DMS79 treated with DMSO at 0.1 percent for 48 hours (cell line): ENCODE measurements at regions not wholly inside any gene's neighbourhood (a gene's known extent, or its start where the extent isn't known, plus 50 kb on each side); places are given as distances from the start of the nearest gene placed in this dataset.
A peak's percentile ranks its signal among the peaks of the same experiment; 100 is the strongest.

Experiments used
- DNase-seq: peaks from one replicate; lab custom pipeline; 2025; lab: John Stamatoyannopoulos, UW

GRCh38 chr7:136174477-136175125 lies 197.4 kb upstream of the MTPN start:
- no peak for DNase-seq

DNA sequence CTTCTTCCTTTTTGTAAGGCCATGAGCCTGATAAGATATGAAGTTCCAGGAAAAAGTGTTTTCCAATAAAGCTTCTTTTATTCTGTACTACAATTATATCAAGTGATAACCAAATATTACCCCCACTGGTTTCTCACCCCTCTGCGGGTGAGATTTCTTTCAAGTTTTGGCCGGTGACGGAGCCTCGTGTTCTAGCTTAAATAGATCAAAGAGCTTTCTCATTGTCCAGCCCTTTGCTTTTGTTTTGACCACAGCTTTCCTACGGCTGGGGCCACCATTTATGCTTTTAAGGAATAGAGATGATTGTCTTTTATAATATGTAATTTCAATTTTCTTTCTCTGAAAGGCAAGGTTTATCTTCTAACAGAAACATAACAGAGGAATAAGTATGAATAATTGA lies 196.7 kb upstream of the MTPN start:
- no peak for DNase-seq

DNA sequence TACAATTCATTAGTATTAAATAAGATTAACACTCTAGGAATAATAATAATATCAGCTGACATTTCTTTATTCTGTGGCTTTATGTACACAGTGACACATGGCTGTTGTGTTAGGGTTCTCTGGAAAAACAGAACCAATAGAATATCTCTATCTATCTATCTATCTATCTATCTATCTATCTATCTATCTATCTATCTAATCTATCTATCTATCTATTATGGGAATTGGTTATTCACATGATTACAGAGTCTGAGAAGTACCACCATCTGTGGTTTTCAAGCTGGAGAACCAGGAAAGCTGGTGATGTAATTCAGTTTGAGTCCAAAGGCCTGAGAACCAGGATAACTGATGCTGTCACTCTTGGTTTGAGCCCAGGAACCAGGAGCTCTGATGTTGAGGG lies 194.1 kb upstream of the MTPN start:
- DNase-seq, result no peak

DNA sequence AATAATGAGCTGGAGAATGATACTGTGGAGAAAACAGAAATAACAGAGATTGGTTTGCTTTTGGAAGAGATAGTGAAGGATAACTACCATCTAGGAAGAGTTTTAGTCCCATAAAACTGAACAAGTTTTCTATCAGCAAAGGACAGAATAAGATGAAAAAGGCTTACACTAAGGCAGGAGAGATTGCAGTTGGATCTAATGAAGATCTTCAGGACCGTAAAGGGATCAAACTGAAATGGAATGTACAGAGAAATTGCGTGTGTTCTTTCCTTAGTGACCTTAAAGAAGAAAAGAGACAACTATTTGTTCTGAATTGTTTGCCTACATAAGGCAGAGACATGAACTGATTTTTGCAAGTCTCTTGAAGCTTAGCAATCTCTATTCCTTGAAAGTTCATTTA lies 191.7 kb upstream of the MTPN start:
- DNase-seq, result no peak

DNA sequence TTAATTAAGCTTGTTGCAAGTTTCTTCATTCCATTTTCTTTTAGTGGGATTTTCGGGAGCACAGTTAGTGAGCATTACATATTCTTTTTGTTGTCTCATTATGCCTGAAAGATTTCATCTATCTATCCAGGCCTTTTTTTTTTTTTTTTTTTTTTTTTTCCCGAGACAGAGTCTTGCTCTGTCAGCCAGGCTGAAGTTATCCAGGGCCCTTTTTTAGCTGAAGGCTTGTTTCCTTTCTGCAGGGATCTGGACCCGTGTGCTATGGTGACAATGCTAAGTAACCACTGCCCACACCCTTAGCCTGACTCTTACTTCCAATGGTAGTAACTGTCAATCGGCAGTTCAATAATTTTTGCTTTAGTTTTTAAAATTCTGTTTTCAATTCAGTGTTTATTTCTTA lies 190.8 kb upstream of the MTPN start:
- DNase-seq, result no peak

GRCh38 chr7:136166521-136166920 lies 189.4 kb upstream of the MTPN start:
- no peak for DNase-seq

- DNase-seq, result no peak
Measured at GRCh38 chr7:136163340-136163801, 186.2 kb upstream of the MTPN start.

DNA sequence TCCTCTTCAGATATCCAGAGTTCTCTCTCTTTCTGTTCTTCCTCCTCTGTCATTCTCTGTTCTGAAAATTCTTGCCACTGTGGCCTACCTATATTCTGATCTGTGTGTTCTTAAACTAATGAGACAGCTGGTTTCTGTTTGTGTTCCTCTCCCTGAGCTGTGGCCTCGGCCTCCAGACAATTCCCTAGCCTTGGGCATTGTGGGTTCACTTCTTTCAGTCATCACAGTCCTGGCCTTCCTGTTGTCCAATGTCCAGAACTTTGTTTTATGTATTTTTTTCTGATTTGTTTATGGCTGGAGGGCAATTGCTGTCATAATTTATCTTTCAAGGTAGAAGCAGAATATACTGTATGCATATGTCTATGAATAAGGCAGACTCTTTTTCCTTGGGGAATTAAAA lies 173.2 kb upstream of the MTPN start:
- DNase-seq, result no peak

- DNase-seq, result no peak
Measured at GRCh38 chr7:136148920-136149319, 171.8 kb upstream of the MTPN start.

- DNase-seq, result no peak
Measured at GRCh38 chr7:136146925-136147324, 169.8 kb upstream of the MTPN start.

DNA sequence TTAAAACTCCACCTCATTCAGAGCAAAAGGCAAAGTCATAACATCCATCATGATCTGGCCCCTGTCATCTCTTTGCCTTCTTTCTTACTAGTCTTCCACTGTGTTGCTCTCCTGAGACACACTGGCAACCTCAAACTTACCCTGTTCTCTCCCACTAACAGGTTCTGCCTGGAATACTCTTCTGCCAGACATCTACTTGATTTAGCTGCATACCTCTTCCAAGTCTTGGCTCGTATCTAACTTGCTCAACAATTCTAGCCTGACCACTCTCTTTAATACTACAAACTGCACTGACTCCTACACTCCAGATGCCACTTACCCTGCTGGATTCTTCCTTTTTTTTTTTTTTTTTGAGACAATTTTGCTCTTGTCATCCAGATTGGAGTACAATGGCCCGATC lies 167.0 kb upstream of the MTPN start:
- DNase-seq, result peak; percentile 4

DNA sequence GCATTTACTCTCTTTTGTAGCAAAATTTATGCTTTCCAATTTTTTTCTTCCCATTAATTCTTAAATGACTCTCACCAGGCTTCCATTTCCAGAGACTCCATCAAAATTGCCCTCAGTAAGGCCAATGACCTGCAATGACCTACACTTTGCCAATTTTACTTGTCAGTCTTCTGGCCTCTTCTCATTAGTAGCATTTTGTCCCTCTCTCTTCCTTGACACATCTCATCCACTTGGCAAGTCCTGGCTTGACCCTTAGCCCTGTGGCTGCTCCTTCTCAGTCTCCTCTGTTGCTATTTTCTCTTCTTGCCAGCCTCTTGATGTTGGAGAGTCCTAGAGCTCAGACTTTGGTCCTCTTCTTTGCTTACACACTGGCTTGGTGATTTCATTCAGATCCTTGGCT lies 166.1 kb upstream of the MTPN start:
- DNase-seq, result peak; percentile 77

DNA sequence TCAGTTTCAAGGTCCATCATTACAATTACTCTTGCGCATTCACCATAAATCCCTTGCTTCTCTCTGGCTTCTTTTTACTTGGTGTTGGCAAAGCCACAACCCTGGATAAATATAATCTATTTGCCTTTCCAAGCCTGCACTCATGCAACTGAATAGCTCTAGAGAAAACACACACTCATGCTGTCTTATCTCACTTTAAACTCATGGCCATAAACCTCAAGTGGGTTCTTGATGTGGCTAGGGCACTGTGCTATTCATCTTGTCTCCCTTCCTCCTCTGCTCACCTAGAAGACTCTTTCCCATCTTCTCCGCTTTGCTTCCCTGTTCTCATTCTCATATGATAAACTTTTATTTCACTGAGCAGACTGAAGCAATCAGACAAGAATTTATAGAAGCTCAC lies 165.4 kb upstream of the MTPN start:
- peak; percentile 91 for DNase-seq

- DNase-seq, result no peak
Measured at GRCh38 chr7:136140469-136140868, 163.3 kb upstream of the MTPN start.

- DNase-seq, result no peak
Measured at GRCh38 chr7:136139417-136139816, 162.3 kb upstream of the MTPN start.

DNA sequence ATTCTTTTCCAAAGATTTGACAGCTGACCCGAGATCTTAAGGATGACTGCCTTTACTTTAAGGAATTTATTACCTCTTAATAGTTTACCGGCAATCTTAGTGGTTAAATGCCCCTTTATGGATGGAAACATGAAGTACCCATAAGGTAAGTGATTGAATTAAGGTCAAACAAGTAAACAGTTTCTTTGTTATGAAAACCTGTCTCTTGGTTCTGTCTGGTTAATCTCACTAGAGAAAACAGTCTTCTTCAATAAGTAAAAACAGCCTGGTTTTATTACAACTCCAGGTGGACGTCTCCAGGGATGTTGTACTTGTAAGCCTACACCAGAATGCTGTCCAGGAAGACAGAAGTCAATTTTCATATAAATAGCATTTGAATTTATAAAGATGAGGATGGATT lies 161.8 kb upstream of the MTPN start:
- no peak for DNase-seq

- no peak for DNase-seq
Measured at GRCh38 chr7:136136906-136137454, 159.8 kb upstream of the MTPN start.

GRCh38 chr7:136134503-136134902 lies 157.3 kb upstream of the MTPN start:
- no peak for DNase-seq

DNA sequence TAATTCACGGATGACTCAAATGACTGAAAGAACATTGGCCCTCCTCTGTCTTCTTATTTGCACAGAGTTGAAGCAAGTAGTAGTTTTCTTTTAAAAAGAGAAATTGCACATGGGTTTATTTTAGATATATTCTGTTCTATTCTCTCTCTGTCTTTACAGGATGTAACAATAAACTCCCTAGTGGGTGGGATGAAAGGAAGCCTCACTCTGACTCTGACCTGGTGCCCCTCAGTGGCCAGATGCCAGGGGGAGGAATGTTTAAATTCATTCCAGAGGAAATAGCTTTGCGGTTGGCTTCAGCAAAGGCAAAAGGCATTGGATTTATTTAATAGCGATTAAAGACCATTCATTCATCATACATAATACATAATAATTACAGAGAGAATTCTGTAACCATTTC lies 156.4 kb upstream of the MTPN start:
- DNase-seq, result no peak

DNA sequence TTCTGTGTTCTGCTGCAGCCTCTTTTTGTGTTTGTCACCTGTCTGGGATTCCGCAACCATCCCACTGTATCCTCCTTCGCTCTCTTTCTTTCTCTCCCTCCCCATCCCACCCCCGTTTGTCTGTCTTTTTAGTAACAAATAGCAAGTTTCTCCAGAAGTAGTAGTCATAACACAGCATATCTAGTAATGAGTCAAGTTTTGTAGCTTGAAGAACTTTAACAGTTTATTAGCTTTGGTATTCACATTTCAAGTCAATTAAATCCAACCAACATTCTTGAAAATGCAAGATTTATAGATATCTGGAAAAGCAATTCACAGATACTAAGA lies 154.1 kb upstream of the MTPN start:
- no peak for DNase-seq

- no peak for DNase-seq
Measured at GRCh38 chr7:136130511-136131303, 153.5 kb upstream of the MTPN start.

DNA sequence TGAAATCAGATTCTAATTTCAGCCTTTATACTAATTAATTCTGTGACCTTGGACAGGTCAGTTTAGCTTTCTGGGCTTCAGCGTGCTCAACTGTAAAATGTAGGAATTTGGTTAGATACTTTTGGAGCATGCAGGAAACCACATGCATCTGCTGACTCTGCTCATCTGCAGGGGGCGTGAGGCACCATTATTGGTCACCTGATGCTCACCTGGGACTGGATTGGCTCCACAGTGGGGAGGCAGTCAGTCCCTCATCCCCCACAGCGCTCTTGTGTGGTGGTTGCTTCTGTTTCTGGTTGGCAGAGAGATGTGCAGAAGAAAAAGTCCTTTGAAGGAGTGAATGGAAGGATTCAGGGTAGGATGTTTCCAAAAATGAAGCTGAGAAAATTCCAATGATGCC lies 150.9 kb upstream of the MTPN start:
- no peak for DNase-seq

DNA sequence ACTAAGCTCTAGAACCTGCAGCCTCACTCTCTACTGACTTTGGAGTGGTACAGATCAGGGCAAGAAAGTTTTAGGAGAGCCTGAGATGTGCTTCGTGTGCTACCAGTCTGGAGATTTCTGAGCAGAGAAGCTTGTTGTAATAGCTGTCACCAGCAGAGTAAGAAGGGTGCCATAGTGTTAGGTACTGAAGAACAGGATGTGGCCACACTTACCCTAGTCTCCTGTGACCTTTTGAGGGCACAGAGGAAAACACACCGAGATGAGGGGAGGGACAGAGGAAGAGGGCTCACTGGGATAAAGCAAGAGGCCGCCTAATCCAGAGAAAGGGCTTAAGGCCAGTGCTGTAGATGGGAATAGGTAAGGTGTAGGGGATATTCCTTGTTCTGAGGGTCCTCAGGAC lies 146.2 kb upstream of the MTPN start:
- DNase-seq, result no peak

DNA sequence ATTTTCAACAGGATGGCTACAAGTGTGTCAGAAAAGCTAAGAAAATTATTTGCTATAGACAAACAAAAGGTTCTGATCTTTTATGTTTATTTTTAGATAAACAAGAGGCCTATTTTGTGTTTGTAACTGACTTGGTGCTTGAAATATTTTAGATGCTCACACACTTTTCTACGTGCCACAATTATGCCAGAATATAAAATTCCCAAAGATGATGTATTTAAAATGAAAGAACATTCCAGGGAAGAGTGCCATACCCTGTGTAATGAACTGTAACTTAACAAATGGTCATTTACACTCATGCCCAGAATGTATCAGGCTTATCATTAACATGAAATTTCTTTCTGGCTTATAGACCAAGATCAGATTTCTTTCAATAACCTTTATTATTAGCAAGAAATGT lies 144.9 kb upstream of the MTPN start:
- no peak for DNase-seq
